Neuronal stem cell (in vitro differentiated cells): ENCODE measurements at regions not wholly inside any gene's neighbourhood (a gene's known extent, or its start where the extent isn't known, plus 50 kb on each side); places are given as distances from the start of the nearest gene placed in this dataset.

Experiments
- DNase-seq: peaks from one replicate; pipeline ENCODE4 v3.0.0-alpha.2; 2013; ENCODE audit warnings: low spot score
- H2AFZ ChIP-seq: one replicate; pipeline ENCODE4 v1.6.1; 2013; ENCODE audit warnings: mild to moderate bottlenecking, low read length, inconsistent platforms
- H2AK5ac ChIP-seq: 2 replicates; pipeline ENCODE4 v1.6.1; 2013; ENCODE audit warnings: low read depth, mild to moderate bottlenecking, inconsistent platforms, low read length, moderate library complexity, mixed read lengths
- H2BK120ac ChIP-seq: 2 replicates; pipeline ENCODE4 v1.6.1; 2013; ENCODE audit warnings: low read depth, mild to moderate bottlenecking, inconsistent platforms, low read length, moderate library complexity, mixed read lengths
- H2BK12ac ChIP-seq: one replicate; pipeline ENCODE4 v1.6.1; 2013; ENCODE audit warnings: low read length, inconsistent platforms
- H2BK15ac ChIP-seq: 2 replicates; pipeline ENCODE4 v1.6.1; 2013; ENCODE audit warnings: mild to moderate bottlenecking, low read length, inconsistent platforms, mixed read lengths
- H2BK5ac ChIP-seq: one replicate; pipeline ENCODE4 v1.6.1; 2013; ENCODE audit warnings: inconsistent platforms, mild to moderate bottlenecking, low read length, moderate library complexity
- H3K14ac ChIP-seq: one replicate; pipeline ENCODE4 v1.6.1; 2013; ENCODE audit warnings: low read length, inconsistent platforms
- H3K18ac ChIP-seq: 2 replicates; pipeline ENCODE4 v1.6.1; 2013; ENCODE audit warnings: low read length, inconsistent platforms
- H3K23ac ChIP-seq: 2 replicates; pipeline ENCODE4 v1.6.1; 2013; ENCODE audit warnings: low read depth, mild to moderate bottlenecking, mixed read lengths, low read length, inconsistent platforms; ENCODE audit not compliant: poor library complexity
- H3K27ac ChIP-seq: replicated peaks from 3 replicates; pipeline ENCODE4 v1.5.1; 2013; ENCODE audit warnings: low read length, inconsistent platforms
- H3K27me3 ChIP-seq, 3 experiments: 2 replicates each; pipeline ENCODE4 v1.6.1; 2013; ENCODE audit warnings: low read length in 3 of 3, mild to moderate bottlenecking in 2 of 3, inconsistent platforms in 1 of 3, low read depth in 1 of 3, mixed read lengths in 1 of 3, moderate library complexity in 1 of 3; ENCODE audit not compliant: control insufficient read depth in 3 of 3, insufficient read depth in 3 of 3
- H3K36me3 ChIP-seq, 2 donors: replicated peaks in 1 of 2; 2 replicates each; pipeline ENCODE4 v1.6.1; 2013; ENCODE audit warnings: low read length in 2 of 2; ENCODE audit not compliant: control insufficient read depth in 2 of 2, insufficient read depth in 2 of 2
- H3K4ac ChIP-seq: 2 replicates; pipeline ENCODE4 v1.6.1; 2013; ENCODE audit warnings: inconsistent platforms, mild to moderate bottlenecking, low read length, moderate library complexity
- H3K4me1 ChIP-seq, 2 donors: 1 replicate in 1 of 2; 2 replicates in 1 of 2; pipeline ENCODE4 v1.6.1; 2013; ENCODE audit warnings: low read length in 2 of 2, low read depth in 1 of 2; ENCODE audit not compliant: control insufficient read depth in 2 of 2, insufficient read depth in 1 of 2
- H3K4me2 ChIP-seq: one replicate; pipeline ENCODE4 v1.6.1; 2013; ENCODE audit warnings: mild to moderate bottlenecking, low read length, inconsistent platforms; ENCODE audit not compliant: insufficient read depth, poor library complexity, severe bottlenecking
- H3K4me3 ChIP-seq, 2 donors: 2 replicates each; pipeline ENCODE4 v1.5.1; 2013; ENCODE audit warnings: low read length in 2 of 2, mild to moderate bottlenecking in 2 of 2, inconsistent platforms in 1 of 2, moderate library complexity in 1 of 2
- H3K79me1 ChIP-seq: one replicate; pipeline ENCODE4 v1.6.1; 2013; ENCODE audit warnings: low read depth, mild to moderate bottlenecking, inconsistent platforms, low read length, moderate library complexity
- H3K9ac ChIP-seq: one replicate; pipeline ENCODE4 v1.6.1; 2013; ENCODE audit warnings: mild to moderate bottlenecking, low read depth, low read length, inconsistent platforms; ENCODE audit not compliant: poor library complexity
- H3K9me3 ChIP-seq, 2 donors: replicated peaks in 1 of 2; 2 replicates each; pipeline versions ENCODE3 to v1.6.1; 2013; ENCODE audit warnings: low read length in 2 of 2, mild to moderate bottlenecking in 2 of 2, inconsistent platforms in 1 of 2, low read depth in 1 of 2, mixed read lengths in 1 of 2, moderate library complexity in 1 of 2; ENCODE audit not compliant: control insufficient read depth in 2 of 2, insufficient read depth in 1 of 2
- H4K8ac ChIP-seq: one replicate; pipeline ENCODE4 v1.6.1; 2013; ENCODE audit warnings: low read depth, mild to moderate bottlenecking, inconsistent platforms, low read length, moderate library complexity
- H4K91ac ChIP-seq: one replicate; pipeline ENCODE4 v1.6.1; 2013; ENCODE audit warnings: low read length, low read depth, mild to moderate bottlenecking, inconsistent platforms; ENCODE audit not compliant: poor library complexity
- WGBS, 2 donors: extraction: QIAGEN DNeasy Blood & Tissue Kit; methylation state at CpG; one replicate each; pipeline ENCODE4 v1.1.7; 2013; ENCODE audit warnings: missing lambda C conversion rate in 2 of 2, mixed read lengths in 1 of 2; ENCODE audit not compliant: insufficient read length in 2 of 2, insufficient replicate concordance in 1 of 2; ENCODE audit errors: extremely low coverage in 2 of 2; 5-methylcytosine and 5-hydroxymethylcytosine counted together

DNA sequence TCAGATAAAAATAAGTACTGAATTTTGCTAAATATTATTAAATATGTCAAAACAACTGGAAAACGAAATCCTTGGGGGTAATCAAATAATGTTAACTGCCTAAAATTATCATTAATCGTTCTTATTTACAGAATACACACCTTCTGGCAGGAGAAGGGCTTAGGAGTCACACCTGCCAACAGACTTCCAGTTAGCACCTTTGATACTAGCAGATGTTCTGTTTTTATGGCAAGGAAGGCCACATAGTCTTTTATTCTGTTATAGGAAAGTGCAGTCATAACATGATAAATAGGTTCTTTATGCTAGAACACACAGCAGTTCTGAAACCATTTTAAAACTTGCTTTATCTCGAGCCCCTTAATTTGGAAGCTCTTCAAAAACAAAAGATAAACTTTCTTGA, 464.1 kb downstream of the UTRN start:
- H3K4ac ChIP-seq = no peak overlapping the region
- no peak overlapping the region for H4K8ac ChIP-seq
- no peaks in the 10 kb centered on the region for H3K79me1 ChIP-seq
- H3K9ac ChIP-seq = no peak overlapping the region
- H2BK15ac ChIP-seq = no peak overlapping the region
- no peak overlapping the region for H2AFZ ChIP-seq
- H2BK120ac ChIP-seq = no peak overlapping the region
- H4K91ac ChIP-seq = no peak overlapping the region
- no peaks in the 10 kb centered on the region for H3K27me3 ChIP-seq
- H3K23ac ChIP-seq = no peak overlapping the region
- peaks cover 0 to 35% of the 10 kb centered on the region in 2 donors for H3K36me3 ChIP-seq
- H2BK12ac ChIP-seq = no peak overlapping the region
- H3K18ac ChIP-seq = no peak overlapping the region
- WGBS, 2 donors = no CpG with 5 or more reads among the region's 3 CpGs
- no peak overlapping the region for H3K27ac ChIP-seq
- no peak overlapping the region for H3K4me2 ChIP-seq
- H2AK5ac ChIP-seq = no peak overlapping the region
- H2BK5ac ChIP-seq = no peak overlapping the region
- DNase-seq = no peak
- H3K9me3 ChIP-seq = no peaks in the 10 kb centered on the region
- H3K14ac ChIP-seq = no peak overlapping the region
- no peak overlapping the region for H3K4me3 ChIP-seq
- H3K4me1 ChIP-seq = no peaks in the 10 kb centered on the region

DNA sequence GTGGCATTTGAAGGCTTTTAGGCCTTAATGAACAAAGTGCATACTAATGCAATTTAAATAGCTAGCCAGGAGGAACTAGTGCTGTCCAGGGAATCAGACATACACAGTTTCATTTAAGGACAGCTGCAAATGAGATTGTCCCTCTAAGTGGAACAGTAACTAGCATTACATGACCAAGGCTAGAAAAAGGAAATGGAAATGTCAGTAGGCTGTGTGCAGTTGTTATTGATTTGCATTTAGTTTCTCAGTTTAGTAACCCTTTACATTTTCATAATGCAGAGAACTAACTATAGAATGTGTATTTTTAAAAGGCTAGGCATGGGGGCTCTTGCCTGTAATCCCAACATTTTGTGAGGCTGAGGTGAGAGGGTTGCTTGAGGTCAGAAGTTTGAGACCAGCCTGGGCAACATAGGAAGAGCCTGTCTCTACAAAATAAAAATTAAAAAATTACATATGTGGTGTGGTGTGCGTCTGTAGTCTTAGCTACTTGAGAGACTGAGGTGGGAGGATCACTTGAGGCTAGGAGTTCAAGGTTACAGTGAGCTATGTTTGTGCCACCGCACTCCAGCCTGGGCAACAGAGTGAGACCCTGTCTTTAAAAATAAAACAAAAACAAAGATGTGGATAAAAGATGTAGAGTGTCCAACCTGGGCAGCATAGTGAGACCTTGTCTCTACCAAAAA, 468.0 kb downstream of the UTRN start:
- no peak overlapping the region for H3K4me2 ChIP-seq
- H2AK5ac ChIP-seq = no peak overlapping the region
- H3K9ac ChIP-seq = no peak overlapping the region
- no peaks in the 10 kb centered on the region for H3K27me3 ChIP-seq
- no peak overlapping the region for H3K23ac ChIP-seq
- H3K4me1 ChIP-seq = no peaks in the 10 kb centered on the region
- no peak overlapping the region for H4K91ac ChIP-seq
- no peak overlapping the region for H2BK120ac ChIP-seq
- no peak overlapping the region for H2BK5ac ChIP-seq
- no CpG with 5 or more reads among the region's 2 CpGs for WGBS, 2 donors
- no peak overlapping the region for H4K8ac ChIP-seq
- H3K36me3 ChIP-seq = peaks cover 0 to 47% of the 10 kb centered on the region in 2 donors
- H3K14ac ChIP-seq = no peak overlapping the region
- H2AFZ ChIP-seq = no peak overlapping the region
- H3K4me3 ChIP-seq = no peak overlapping the region
- H3K18ac ChIP-seq = no peak overlapping the region
- H3K79me1 ChIP-seq = no peaks in the 10 kb centered on the region
- no peak overlapping the region for H3K4ac ChIP-seq
- no peak overlapping the region for H2BK15ac ChIP-seq
- H3K27ac ChIP-seq = no peak overlapping the region
- no peak overlapping the region for H2BK12ac ChIP-seq
- H3K9me3 ChIP-seq = no peaks in the 10 kb centered on the region
- no peak for DNase-seq

DNA sequence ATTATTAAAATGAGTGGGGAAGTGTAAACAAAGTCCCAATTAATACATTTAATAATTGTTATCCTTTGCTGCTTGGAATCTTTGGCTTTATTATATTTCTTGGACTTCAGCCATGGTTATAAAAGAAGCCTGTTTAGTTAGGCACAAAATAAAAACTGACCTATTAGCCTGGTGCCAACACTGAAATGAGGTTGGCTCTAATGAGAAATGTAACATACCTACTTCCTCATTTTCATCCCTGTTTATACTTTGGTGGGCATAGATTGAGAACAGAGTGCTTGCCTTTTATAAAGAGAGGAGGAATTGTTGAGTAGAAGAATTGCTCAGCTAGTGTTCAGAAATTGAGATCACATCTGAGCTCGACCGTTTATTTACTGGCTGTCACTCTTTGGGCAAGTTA, 471.3 kb downstream of the UTRN start:
- Histone ChIP-seq H3K27me3 (no peaks in the 10 kb centered on the region), H3K4ac (no peak overlapping the region), H3K27ac (no peak overlapping the region), H4K91ac (no peak overlapping the region), H3K23ac (no peak overlapping the region), H3K9me3 (no peaks in the 10 kb centered on the region), H3K14ac (no peak overlapping the region), H2AK5ac (no peak overlapping the region), H3K4me3 (no peak overlapping the region), H2BK120ac (no peak overlapping the region), H3K9ac (no peak overlapping the region), H3K4me2 (no peak overlapping the region), H3K79me1 (no peaks in the 10 kb centered on the region), H3K4me1 (no peaks in the 10 kb centered on the region), H3K36me3 (peaks cover 0 to 32% of the 10 kb centered on the region in 2 donors), H4K8ac (no peak overlapping the region), H2BK15ac (no peak overlapping the region), H2BK12ac (no peak overlapping the region), H3K18ac (no peak overlapping the region), H2AFZ (no peak overlapping the region), H2BK5ac (no peak overlapping the region)
- no CpG with 5 or more reads among the region's 2 CpGs for WGBS, 2 donors
- no peak for DNase-seq

DNA sequence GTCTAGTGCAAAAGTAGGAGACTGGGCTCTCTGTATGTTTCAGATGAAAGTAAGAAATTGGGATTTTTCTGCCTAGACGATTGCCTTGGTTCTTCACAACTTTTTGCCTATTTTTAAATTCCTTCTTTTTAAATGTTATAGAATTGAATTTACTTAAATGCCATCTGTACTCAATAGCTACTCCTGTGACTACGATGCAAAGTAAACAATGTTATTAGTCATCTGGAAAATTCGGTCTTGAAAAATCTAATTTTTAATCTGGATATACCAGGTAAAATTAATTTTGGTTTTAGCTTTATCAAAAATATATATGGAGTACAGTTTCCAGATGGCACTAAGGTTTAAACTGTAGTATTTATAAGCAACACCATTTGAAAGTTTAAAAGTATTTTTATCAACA, 472.2 kb downstream of the UTRN start:
- H2AFZ ChIP-seq = no peak overlapping the region
- no peaks in the 10 kb centered on the region for H3K9me3 ChIP-seq
- no CpG with 5 or more reads among the region's 3 CpGs for WGBS, 2 donors
- no peak overlapping the region for H3K23ac ChIP-seq
- no peak overlapping the region for H2BK12ac ChIP-seq
- H3K79me1 ChIP-seq = no peaks in the 10 kb centered on the region
- peaks cover 0 to 23% of the 10 kb centered on the region in 2 donors for H3K36me3 ChIP-seq
- no peak overlapping the region for H3K4ac ChIP-seq
- H2AK5ac ChIP-seq = no peak overlapping the region
- no peak overlapping the region for H4K8ac ChIP-seq
- no peak overlapping the region for H2BK120ac ChIP-seq
- no peak for DNase-seq
- no peak overlapping the region for H2BK5ac ChIP-seq
- H3K4me1 ChIP-seq = no peaks in the 10 kb centered on the region
- H3K18ac ChIP-seq = no peak overlapping the region
- H3K14ac ChIP-seq = no peak overlapping the region
- H3K9ac ChIP-seq = no peak overlapping the region
- H3K27ac ChIP-seq = no peak overlapping the region
- no peak overlapping the region for H3K4me3 ChIP-seq
- H4K91ac ChIP-seq = no peak overlapping the region
- no peak overlapping the region for H3K4me2 ChIP-seq
- no peaks in the 10 kb centered on the region for H3K27me3 ChIP-seq
- no peak overlapping the region for H2BK15ac ChIP-seq
